ENCODE measurements at regions not wholly inside any gene's neighbourhood (a gene's known extent, or its start where the extent isn't known, plus 50 kb on each side); places are given as distances from the start of the nearest gene placed in this dataset.

DNA sequence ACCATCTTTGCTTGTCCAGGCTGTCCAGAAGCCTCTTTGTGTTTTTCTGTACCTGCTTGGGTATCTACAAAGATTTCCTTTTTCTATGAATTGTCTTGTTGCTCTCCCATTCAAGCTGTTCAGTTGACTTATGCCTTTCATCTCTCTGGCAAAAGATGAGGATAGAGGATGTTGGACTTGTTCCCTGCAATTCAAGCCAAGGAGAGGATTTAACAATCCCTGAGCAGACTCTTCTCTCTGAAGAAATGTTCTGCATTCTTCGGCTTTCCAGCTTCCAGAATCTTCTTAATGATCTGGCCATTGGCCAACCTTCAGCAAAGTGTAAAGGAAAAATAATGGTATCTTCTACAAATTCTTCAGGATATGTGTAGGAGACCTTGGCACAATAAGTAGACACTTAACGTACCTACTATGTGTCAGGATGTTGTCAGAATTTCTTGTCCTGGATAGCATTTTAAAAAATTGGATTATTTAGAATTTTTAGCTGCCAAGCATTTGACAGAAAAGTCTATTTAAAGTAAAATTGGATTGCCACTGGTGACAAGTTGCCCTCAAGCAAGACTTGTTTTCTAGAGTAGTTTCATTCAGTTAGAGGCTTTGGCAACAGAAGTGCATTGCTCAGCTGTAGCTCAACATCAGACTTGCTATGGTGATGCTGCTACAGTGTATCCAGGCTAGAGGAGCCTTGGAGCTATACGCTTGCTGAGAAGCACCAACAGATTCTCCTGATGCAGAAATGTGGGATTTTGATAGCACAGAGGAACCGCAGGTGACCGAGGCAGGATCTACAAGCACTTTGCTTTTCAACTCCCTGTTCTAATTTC lies 455.7 kb downstream of the SUCLA2 start:
- CTCF ChIA-PET: no interaction called here
- Mint-ChIP-seq H3K4me1 (no peaks in the 10 kb centered on the region), H3K4me3 (no peak overlapping the region), H3K9me3 (ENCODE audit: low read depth) (no peaks in the 10 kb centered on the region), H3K27me3 (no peaks in the 10 kb centered on the region), H3K27ac (no peak overlapping the region), H3K36me3 (no peaks in the 10 kb centered on the region)
- no peak for DNase-seq
- ATAC-seq: no peak

DNA sequence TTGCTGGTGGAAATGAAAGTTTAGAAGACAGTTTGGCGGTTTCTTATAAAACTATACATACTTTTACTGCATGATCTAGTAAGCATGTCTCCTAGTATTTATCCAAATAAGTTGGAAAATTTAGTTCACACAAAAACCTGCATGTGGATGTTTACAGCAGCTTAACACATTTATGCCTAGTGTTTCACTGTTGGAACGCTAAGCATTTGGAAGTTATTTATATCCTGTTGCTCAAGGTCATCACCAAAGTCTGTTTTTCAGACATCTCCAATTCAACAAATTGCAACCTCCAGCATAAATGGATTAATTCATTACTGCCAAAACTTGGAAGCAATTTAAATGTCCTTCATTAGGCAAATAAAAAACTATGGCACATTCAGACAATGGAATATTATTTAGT lies 461.8 kb downstream of the SUCLA2 start:
- H3K4me3 Mint-ChIP-seq: no peak overlapping the region
- H3K36me3 Mint-ChIP-seq: no peaks in the 10 kb centered on the region
- ATAC-seq (no peak), DNase-seq (no peak)
- H3K9me3 Mint-ChIP-seq (ENCODE audit: low read depth): peaks cover 7% of the 10 kb centered on the region
- H3K27me3 Mint-ChIP-seq: no peaks in the 10 kb centered on the region
- CTCF ChIA-PET: no interaction called here
- no peak overlapping the region for H3K27ac Mint-ChIP-seq
- H3K4me1 Mint-ChIP-seq: no peaks in the 10 kb centered on the region

DNA sequence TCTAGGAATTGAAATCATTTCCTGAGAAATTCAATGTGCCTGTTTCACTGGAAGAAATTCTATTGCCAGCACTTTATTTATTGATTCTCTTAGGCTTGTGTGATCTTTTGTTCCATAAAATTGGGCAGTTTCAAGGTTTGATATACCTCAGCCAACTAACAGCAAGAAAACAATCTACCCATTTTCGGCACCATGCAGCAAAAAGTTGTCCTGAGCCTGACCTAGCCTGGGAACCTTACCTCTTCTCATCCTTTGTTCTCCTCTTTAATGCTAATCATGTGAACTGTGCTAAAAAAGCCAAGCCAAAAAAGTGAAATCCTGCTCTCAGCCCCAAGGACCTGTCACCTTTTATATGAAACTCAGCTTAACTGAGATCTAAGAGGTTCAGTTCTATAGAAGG lies 477.3 kb downstream of the SUCLA2 start:
- Mint-ChIP-seq H3K4me3 (no peak overlapping the region), H3K27me3 (no peaks in the 10 kb centered on the region), H3K27ac (no peak overlapping the region), H3K36me3 (no peaks in the 10 kb centered on the region), H3K4me1 (no peaks in the 10 kb centered on the region), H3K9me3 (ENCODE audit: low read depth) (peaks cover 2% of the 10 kb centered on the region)
- CTCF ChIA-PET: no interaction called here
- no peak for ATAC-seq
- no peak for DNase-seq

DNA sequence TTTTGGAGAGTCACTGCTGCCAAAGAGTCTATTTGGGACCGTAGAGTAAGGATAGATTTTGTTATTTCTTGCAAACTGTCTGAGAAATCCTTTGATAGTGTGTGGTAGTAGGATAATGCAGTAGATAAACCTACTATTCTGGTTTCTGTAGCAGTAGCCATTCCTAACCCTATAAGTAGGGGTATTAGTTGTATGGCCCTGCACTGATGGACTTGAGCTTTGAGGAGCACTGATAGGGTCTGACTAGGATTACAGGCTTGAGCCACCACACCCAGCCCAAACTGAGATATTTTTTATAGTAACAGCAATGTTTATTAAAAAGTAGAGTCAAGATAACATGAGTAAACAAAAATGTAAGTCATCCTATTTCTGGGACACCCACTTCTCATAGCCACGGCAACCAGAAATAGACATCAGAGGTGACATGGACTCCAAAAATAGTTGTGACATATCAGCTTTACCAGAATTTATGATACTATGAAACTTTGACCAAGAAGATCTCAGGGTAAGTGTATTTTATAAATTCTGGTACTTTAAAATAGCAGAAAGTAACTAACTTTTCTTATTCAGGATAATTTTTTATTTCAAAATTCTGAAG lies 479.1 kb downstream of the SUCLA2 start:
- CTCF ChIA-PET: no interaction called here
- no peak for ATAC-seq
- H3K4me3 Mint-ChIP-seq: no peak overlapping the region
- H3K9me3 Mint-ChIP-seq (ENCODE audit: low read depth): peaks cover 2% of the 10 kb centered on the region
- no peak overlapping the region for H3K27ac Mint-ChIP-seq
- no peak for DNase-seq
- H3K36me3 Mint-ChIP-seq: no peaks in the 10 kb centered on the region
- H3K4me1 Mint-ChIP-seq: no peaks in the 10 kb centered on the region
- no peaks in the 10 kb centered on the region for H3K27me3 Mint-ChIP-seq

DNA sequence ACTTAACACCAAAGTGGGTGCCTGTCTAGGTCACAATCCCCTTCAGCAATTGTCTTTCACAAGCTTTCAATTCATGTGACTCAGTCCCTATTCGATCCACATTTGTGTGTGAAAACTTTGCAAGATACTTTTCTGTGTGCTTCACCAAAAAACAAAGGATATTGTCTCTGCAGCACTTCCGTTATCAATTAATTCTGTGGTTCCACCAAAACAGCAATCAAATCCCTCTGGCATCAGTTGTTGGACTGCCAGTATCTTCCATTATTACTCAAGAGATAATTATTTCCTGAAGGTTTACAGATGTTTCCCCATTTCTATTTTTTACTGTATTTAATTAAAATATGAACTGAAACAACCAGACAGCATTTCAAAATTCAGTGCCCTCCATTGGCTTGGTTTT lies 481.4 kb downstream of the SUCLA2 start:
- Mint-ChIP-seq H3K4me1 (no peaks in the 10 kb centered on the region), H3K36me3 (no peaks in the 10 kb centered on the region), H3K27me3 (no peaks in the 10 kb centered on the region), H3K9me3 (ENCODE audit: low read depth) (peaks cover 8% of the 10 kb centered on the region), H3K4me3 (no peak overlapping the region), H3K27ac (no peak overlapping the region)
- CTCF ChIA-PET: no interaction called here
- DNase-seq (no peak), ATAC-seq (no peak)

DNA sequence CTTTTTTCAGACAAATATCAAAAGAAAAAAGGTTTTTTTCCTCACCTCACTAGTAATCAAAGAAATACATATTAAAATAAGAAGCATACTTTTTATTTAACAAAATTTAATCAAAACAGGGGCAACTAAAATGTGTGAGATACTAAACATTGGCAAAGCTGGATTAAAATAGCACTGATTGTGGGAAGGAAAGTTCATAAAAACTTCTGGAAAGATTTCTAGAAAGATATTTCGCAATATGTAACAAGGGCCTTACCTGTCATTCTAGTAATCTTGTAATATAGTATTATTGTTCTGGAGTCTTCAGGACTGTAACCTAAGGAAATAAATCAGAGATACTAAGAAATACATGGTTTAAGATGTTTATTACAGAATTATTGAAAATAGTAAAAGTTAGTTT lies 482.5 kb downstream of the SUCLA2 start:
- Mint-ChIP-seq H3K27me3 (no peaks in the 10 kb centered on the region), H3K36me3 (no peaks in the 10 kb centered on the region), H3K4me1 (no peaks in the 10 kb centered on the region), H3K9me3 (ENCODE audit: low read depth) (peaks cover 6% of the 10 kb centered on the region), H3K27ac (no peak overlapping the region), H3K4me3 (no peak overlapping the region)
- DNase-seq (no peak), ATAC-seq (no peak)
- CTCF ChIA-PET: no interaction called here

DNA sequence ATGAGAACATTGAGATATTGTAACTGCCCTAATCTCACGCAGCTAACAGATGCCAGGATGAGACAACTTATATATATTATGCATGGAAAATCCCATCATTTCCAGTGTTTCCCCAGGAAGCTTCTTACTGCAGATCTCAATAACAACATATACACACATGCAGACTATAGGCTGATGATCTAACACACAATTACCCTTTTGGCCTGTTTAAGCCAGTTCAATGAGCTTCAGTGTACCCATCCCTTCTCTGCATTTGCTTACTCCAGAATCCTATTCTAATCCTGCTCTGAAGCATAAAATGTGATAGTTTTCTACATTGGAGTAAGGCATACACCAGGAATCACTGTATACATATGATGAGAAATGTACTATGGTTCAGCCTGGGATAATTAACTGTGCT lies 489.4 kb downstream of the SUCLA2 start:
- ATAC-seq (no peak), DNase-seq (no peak)
- Mint-ChIP-seq H3K36me3 (no peaks in the 10 kb centered on the region), H3K27ac (no peak overlapping the region), H3K4me1 (no peaks in the 10 kb centered on the region), H3K9me3 (ENCODE audit: low read depth) (peaks cover 6% of the 10 kb centered on the region), H3K27me3 (no peaks in the 10 kb centered on the region), H3K4me3 (no peak overlapping the region)
- CTCF ChIA-PET: no interaction called here

DNA sequence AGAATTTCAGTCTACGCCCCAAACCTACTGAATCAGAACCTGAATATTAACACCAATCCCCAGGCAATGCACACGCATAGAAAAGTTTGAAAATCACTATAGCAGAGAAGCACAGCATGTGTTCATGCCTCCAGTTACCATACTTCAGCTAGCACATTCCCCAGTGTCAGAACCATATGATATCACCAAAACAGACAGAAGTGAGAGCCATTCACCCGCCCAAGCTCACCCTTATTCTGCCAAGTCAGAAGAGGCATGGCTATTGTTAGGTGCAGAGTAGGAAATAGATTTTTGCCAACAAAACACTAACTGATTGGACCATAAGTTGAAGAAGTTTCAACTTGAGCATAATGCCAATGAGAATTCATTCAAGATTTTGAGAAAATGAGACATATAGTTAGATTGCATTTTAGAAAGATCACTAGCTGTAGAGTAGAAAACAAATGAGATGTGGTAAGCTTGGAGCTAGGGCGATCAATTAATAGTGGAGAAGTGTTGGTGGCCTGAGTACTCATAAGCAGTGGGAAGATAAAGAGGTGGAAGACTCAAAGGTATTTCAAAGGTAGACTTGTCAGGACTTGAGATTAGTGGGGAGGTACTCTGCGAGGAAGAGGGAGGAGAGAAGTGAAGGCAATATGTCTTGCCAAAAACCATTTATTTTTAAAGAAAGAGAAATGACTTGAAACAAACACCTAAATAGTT lies 492.4 kb downstream of the SUCLA2 start:
- CTCF ChIA-PET: no interaction called here
- H3K4me3 Mint-ChIP-seq: no peak overlapping the region
- H3K4me1 Mint-ChIP-seq: no peaks in the 10 kb centered on the region
- ATAC-seq: no peak
- H3K27me3 Mint-ChIP-seq: no peaks in the 10 kb centered on the region
- no peak overlapping the region for H3K27ac Mint-ChIP-seq
- DNase-seq: no peak
- no peaks in the 10 kb centered on the region for H3K36me3 Mint-ChIP-seq
- no peaks in the 10 kb centered on the region for H3K9me3 Mint-ChIP-seq (ENCODE audit: low read depth)

DNA sequence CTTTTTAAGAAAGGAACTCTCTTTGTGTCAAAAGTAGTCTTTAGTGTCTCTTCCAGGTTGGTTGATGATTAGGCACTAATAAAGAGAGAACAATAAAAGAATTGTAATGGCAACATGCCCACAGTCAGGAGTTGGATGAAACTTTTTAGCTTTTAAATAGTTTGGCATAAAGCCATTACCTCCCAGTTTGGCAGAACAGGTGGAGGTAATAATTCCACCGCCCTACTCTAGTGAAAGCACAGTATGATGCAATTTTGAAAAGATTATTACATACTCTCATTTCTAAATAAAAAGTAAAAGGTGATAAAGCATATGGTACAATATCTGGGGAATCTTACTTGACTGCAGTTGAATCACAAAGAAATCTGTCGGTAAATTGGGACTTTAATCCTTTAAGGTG lies 497.6 kb downstream of the SUCLA2 start:
- CTCF ChIA-PET: no interaction called here
- no peaks in the 10 kb centered on the region for H3K9me3 Mint-ChIP-seq (ENCODE audit: low read depth)
- H3K27me3 Mint-ChIP-seq: no peaks in the 10 kb centered on the region
- no peak overlapping the region for H3K4me3 Mint-ChIP-seq
- ATAC-seq (no peak), DNase-seq (no peak)
- H3K4me1 Mint-ChIP-seq: no peaks in the 10 kb centered on the region
- no peaks in the 10 kb centered on the region for H3K36me3 Mint-ChIP-seq
- H3K27ac Mint-ChIP-seq: no peak overlapping the region

DNA sequence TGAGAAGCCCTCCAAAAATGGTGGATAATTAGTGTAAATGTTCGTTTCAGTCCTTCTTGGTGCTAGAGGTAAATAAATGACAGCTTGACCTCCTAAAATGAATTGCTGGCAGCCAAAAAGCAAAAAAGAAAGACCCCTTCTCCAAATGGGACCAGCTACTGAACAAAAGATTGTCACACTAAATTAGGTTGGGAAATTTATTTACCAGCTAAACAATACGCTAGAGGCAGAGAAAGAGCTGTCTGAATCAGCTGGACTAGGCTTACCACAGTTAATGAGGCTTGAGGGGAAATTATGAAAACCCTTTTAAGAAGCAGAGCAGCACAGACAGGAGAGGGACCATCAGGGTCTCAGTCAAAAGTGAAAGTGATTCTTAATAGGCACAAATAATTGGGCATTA lies 498.9 kb downstream of the SUCLA2 start:
- CTCF ChIA-PET: no interaction called here
- H3K36me3 Mint-ChIP-seq: no peaks in the 10 kb centered on the region
- no peaks in the 10 kb centered on the region for H3K27me3 Mint-ChIP-seq
- H3K9me3 Mint-ChIP-seq (ENCODE audit: low read depth): peaks cover 2% of the 10 kb centered on the region
- no peak for DNase-seq
- no peak overlapping the region for H3K4me3 Mint-ChIP-seq
- ATAC-seq: no peak
- no peaks in the 10 kb centered on the region for H3K4me1 Mint-ChIP-seq
- no peak overlapping the region for H3K27ac Mint-ChIP-seq

DNA sequence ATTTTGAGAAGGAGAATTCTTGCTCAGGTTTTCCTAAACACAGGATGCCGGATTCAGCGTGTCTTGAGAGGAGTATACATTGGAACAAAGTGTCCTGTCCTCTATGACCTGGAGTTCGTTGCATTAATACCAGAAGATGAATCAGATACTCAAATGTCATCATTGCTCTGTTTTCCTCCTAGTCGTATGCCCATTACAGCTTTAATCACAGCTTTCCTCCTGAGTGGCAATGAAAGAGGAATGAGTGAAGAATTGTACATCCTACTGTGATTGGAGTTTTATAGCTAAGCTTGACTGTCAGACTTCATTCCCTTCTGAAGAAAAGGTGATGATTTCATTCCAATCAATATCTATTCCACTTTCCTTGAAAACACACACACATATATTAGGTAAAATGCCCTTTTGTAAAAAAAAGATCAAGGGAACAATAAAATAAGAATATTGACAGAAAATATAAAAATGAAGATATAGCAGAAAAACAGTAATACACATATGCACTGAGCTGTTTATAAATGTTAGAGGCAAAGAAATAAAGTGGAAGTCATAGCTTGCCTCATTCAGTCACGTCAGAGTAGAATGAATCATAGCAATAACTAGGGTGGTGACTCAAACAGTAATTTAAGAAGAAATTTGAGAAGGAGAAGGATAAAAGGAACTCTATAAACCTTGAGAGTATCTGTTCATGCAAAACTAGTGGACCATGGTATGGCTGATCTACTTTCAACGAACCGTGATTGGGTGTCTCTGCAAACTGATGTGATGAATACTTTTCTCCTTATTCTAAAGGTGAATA lies 501.5 kb downstream of the SUCLA2 start:
- no peaks in the 10 kb centered on the region for H3K27me3 Mint-ChIP-seq

DNA sequence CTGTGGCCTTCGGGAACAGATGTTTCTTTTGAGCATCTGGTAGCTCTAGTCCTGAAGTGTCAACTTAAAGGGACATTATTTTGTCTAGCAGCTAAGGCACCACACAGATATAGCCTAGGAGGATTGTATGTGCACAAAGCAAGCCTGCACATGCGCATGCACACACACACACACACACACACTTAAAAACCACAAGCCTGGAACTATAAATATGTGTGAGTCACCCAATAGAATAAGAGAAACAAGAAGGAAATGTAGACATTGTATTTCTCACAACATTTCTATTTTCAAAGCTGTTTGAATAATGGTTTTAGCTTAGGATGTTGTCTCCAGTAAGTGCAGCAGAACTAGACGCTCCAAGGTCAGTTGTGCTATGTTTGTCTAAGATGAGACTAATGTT lies 516.5 kb downstream of the SUCLA2 start:
- Mint-ChIP-seq H3K4me1 (no peaks in the 10 kb centered on the region), H3K27ac (no peak overlapping the region), H3K9me3 (ENCODE audit: low read depth) (peaks cover 2% of the 10 kb centered on the region), H3K27me3 (no peaks in the 10 kb centered on the region), H3K36me3 (no peaks in the 10 kb centered on the region), H3K4me3 (no peak overlapping the region)
- ATAC-seq: no peak
- CTCF ChIA-PET: no interaction called here
- DNase-seq: no peak

More for the DNA sequence above, 501.5 kb downstream of the SUCLA2 start:
- ATAC-seq (no peak), DNase-seq (no peak)
- Mint-ChIP-seq H3K4me1 (no peaks in the 10 kb centered on the region), H3K9me3 (ENCODE audit: low read depth) (peaks cover 5% of the 10 kb centered on the region), H3K36me3 (no peaks in the 10 kb centered on the region), H3K27ac (no peak overlapping the region), H3K4me3 (no peak overlapping the region)
- CTCF ChIA-PET: no interaction called here

DNA sequence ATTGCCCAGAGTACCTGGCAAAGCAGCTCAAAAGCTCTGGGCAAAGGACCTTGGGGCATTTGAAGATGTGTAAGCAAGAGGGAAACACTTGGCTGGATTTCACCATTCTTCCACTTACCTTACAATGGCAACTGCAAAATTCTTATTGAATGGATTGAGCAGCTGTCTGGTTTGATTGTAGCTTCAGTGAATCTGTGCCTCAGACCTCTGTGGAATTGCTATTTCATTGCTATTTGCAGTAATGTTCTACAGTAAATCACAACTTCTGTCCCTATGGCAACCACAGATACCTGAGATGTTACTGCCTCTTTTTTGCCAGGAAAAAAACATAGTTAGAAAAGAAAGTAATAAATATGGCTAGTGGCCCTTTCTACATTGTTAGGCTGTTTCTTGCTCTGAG lies 519.5 kb downstream of the SUCLA2 start:
- Mint-ChIP-seq H3K27me3 (no peaks in the 10 kb centered on the region), H3K9me3 (ENCODE audit: low read depth) (peaks cover 2% of the 10 kb centered on the region), H3K4me1 (no peaks in the 10 kb centered on the region), H3K27ac (no peak overlapping the region), H3K36me3 (no peaks in the 10 kb centered on the region), H3K4me3 (no peak overlapping the region)
- CTCF ChIA-PET: no interaction called here
- ATAC-seq: no peak
- DNase-seq: no peak

All from activated CD8-positive, alpha-beta memory T cell treated with anti-CD3 and anti-CD28 coated beads, Interleukin-2, amount 10 ng/mL, durations not matched to agents 7 days and 5 days (primary cell).